GM12891 (cell line): ENCODE measurements at regions not wholly inside any gene's neighbourhood (a gene's known extent, or its start where the extent isn't known, plus 50 kb on each side); places are given as distances from the start of the nearest gene placed in this dataset.
"Not testable (repeated sequence)": the region's sequence is repeated elsewhere in the genome, so short reads cannot be mapped to it uniquely, and the experiment has no call there.

Experiments used
- DNase-seq: peaks from one replicate; pipeline ENCODE4 v3.0.0; 2011; ENCODE audit warnings: low spot score; ENCODE audit not compliant: insufficient read length
- FAIRE-seq: peaks from 2 replicates; lab custom pipeline; 2011; peaks lifted over from hg19 to GRCh38; lab: Jason Lieb, UNC
- PAX5 ChIP-seq: IDR thresholded peaks from 2 replicates; pipeline ENCODE4 v1.6.1; 2011; ENCODE audit warnings: low read length, moderate library complexity, mild to moderate bottlenecking; ENCODE audit not compliant: insufficient read depth, severe bottlenecking
- POLR2A ChIP-seq: IDR thresholded peaks from 2 replicates; pipeline ENCODE4 v1.6.1; 2011; ENCODE audit warnings: low read depth, low read length, control low read depth
- POLR2AphosphoS5 ChIP-seq: IDR thresholded peaks from 2 replicates; pipeline ENCODE4 v1.6.1; 2011; ENCODE audit warnings: low read depth, low read length, control low read depth
- POU2F2 ChIP-seq: IDR thresholded peaks from 2 replicates; pipeline ENCODE4 v1.6.1; 2011; ENCODE audit warnings: low read depth, mild to moderate bottlenecking, control low read depth, low read length, moderate library complexity
- SPI1 ChIP-seq: IDR thresholded peaks from 2 replicates; pipeline ENCODE4 v1.6.1; 2011; ENCODE audit warnings: low read depth, low read length, control low read depth
- TAF1 ChIP-seq: IDR thresholded peaks from 2 replicates; pipeline ENCODE4 v1.6.1; 2011; ENCODE audit warnings: low read depth, low read length, control low read depth

DNA sequence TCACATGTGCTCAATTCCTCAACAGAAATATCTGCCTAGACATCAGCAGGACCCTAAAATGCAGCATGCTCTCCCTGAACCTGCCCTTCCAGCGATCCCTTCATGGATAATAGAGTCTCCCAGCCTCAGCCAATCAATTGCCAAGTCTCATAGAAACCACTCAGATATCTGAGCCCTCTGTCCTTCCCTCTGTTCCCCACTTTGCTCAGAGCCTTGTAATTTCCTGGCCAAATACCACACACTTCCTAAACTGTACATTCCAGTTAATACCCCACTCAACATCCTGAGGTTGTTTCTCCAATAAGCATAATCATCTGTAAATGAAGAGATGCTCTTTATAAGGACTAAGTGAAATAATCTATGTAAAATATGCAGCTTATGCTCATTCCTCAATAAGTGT, 59.3 kb upstream of the PTGFRN start:
- no peak for TF ChIP-seq SPI1
- no peak for TF ChIP-seq POU2F2
- no peak for TF ChIP-seq POLR2AphosphoS5
- TF ChIP-seq TAF1, result no peak
- TF ChIP-seq POLR2A, result no peak
- TF ChIP-seq PAX5, result no peak
- FAIRE-seq, result no peak
- DNase-seq, result no peak

DNA sequence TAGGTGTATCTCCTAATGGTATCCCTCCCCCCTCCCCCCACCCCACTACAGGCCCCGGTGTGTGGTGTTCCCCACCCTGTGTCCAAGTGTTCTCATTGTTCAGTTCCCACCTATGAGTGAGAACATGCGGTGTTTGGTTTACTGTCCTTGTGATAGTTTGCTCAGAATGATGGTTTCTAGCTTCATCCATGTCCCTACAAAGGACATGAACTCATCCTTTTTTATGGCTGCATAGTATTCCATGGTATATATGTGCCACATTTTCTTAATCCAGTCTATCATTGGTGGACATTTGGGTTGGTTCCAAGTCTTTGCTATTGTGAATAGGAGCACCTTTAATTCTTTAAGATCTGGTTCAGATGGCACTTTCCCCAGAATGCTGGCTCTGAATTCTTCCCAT, 58.5 kb upstream of the PTGFRN start:
- not testable (repeated sequence) for FAIRE-seq, DNase-seq

- FAIRE-seq (no peak), DNase-seq (no peak)
- TF ChIP-seq SPI1 (no peak), POLR2AphosphoS5 (no peak), POLR2A (no peak), TAF1 (no peak), POU2F2 (no peak), PAX5 (no peak)
These were observed 57.9 kb upstream of the PTGFRN start for GRCh38 chr1:116851846-116852245.

- FAIRE-seq (no peak), DNase-seq (no peak)
- TF ChIP-seq POLR2A (no peak), PAX5 (no peak), TAF1 (no peak), POU2F2 (no peak), SPI1 (no peak), POLR2AphosphoS5 (no peak)
These were observed 57.3 kb upstream of the PTGFRN start for GRCh38 chr1:116852367-116852766.

DNA sequence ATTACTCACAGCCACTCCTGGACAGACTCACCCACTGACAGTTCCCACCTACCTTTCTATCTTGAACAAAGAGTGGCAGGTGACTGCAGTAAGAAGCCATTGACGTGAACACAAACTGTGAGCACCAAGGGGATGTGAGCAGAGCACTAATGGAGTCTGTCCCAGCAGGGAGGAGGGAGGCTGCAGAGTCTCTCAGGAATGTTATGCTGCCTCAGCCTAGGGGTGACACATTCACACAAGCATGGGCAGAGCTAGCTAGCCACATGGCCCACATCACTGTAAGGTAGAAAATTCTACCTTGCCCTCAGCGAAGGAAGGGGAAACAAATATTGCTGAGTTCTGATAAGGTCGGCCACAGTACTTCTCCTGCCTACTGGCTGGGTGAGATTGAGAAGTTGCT, 56.8 kb upstream of the PTGFRN start:
- no peak for FAIRE-seq
- no peak for DNase-seq
- TF ChIP-seq POLR2A, result no peak
- no peak for TF ChIP-seq TAF1
- no peak for TF ChIP-seq POU2F2
- TF ChIP-seq PAX5, result no peak
- no peak for TF ChIP-seq POLR2AphosphoS5
- no peak for TF ChIP-seq SPI1

DNA sequence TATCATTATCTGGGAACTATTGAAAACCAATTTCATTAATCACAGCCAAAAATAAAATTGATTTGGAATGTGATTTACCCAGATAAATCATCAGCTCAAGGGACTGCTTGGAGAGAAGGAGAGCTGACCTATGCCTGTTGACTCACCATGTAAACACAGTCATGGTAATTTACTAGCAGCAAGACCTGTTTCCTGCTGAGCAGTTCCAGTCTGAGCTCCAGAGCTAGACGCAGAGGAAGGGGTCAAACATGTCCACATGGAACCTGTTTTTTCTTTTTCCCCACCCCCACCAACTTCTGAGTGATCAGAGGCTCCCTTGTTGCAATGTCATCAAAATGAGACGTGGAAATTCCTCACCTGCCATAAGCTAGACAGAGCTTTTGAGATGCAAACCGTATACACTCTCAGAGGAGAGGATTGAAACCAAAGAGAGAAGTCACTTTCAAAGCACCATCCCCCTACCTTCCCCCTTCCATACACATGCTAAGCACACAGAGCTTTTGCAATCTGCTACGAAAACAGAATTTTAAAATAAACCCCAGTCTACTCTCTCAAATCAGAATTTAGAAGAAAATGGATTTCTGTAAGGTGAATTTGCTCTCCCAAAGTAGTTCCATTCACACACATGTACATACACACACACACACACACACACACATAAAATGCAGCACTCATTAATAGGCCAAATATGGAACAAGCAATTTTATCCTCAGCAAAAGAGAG, 55.9 kb upstream of the PTGFRN start:
- TF ChIP-seq POLR2A, result no peak
- no peak for TF ChIP-seq SPI1
- no peak for TF ChIP-seq TAF1
- no peak for TF ChIP-seq POU2F2
- TF ChIP-seq POLR2AphosphoS5, result no peak
- TF ChIP-seq PAX5, result no peak
- FAIRE-seq, result no peak
- no peak for DNase-seq

DNA sequence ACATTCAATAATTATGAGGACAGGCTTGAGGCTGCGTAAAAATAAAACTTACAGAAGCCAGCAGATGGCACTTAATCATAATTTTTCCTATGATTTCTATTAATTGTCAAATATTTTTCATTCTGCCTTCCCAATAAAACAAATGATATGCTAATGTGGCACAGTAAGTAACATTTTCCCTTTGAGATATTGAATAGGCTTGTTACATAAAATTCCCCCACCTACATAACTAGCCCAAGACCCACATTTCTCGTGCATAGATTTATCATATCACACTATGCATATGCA, 55.4 kb upstream of the PTGFRN start:
- no peak for FAIRE-seq
- no peak for DNase-seq
- no peak for TF ChIP-seq PAX5
- TF ChIP-seq TAF1, result no peak
- no peak for TF ChIP-seq POU2F2
- TF ChIP-seq POLR2AphosphoS5, result no peak
- TF ChIP-seq SPI1, result no peak
- TF ChIP-seq POLR2A, result no peak

DNA sequence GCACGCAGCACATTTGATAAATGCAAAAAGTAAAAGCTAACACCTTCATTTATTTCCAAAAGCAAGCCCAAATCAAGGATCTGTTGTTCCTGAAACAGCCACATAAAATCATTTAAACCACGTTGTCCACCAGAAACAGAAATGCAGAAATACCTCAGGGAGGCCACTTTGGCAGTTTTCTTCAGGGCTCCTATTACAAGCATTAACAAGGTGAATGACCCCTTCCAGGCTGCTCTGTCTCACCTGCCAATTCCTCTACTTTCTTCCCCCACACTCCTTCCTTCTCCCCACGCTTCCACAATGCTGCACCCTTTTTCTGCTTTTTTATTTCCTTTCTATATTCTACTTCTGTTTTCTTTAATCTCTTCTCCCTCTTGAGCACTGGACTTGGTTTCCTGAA, 55.0 kb upstream of the PTGFRN start:
- TF ChIP-seq PAX5 (no peak), TAF1 (no peak), POU2F2 (no peak), POLR2A (no peak), POLR2AphosphoS5 (no peak), SPI1 (no peak)
- FAIRE-seq (no peak), DNase-seq (no peak)

GRCh38 chr1:116855191-116855619, 54.5 kb upstream of the PTGFRN start:
- TF ChIP-seq SPI1 (no peak), TAF1 (no peak), POLR2A (no peak), POLR2AphosphoS5 (no peak), POU2F2 (no peak), PAX5 (no peak)
- DNase-seq (no peak), FAIRE-seq (no peak)

DNA sequence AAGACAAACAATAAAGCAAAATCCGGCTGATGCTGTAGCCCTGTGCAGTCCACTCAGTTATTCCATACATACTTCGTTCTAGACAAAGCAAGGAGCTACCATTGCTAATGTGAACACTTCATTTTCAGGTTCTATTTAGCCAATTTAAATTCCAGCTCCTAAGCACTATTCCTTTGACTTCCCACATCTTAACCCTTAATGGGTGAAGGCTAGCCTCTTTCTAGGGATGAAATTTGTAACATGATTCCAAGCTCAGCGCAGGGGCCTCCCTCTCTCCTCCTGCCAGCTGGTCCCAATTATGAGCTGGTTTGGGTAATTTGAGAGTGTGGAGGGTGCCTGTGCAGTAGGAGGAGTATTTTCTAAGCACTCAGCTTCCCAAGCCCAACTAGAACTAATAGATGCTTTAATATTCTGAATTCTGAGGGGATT, 53.9 kb upstream of the PTGFRN start:
- no peak for DNase-seq
- no peak for FAIRE-seq
- TF ChIP-seq PAX5 (no peak), TAF1 (no peak), POU2F2 (no peak), POLR2AphosphoS5 (no peak), SPI1 (no peak), POLR2A (no peak)
